Transverse colon (tissue), 4 donors: ENCODE measurements at regions not wholly inside any gene's neighbourhood (a gene's known extent, or its start where the extent isn't known, plus 50 kb on each side); places are given as distances from the start of the nearest gene placed in this dataset.

Experiments used
- DNase-seq: peaks from one replicate; pipeline ENCODE4 v3.0.0-alpha.2; 2019
- H3K27ac ChIP-seq, 4 donors: fragments of 200-600 bp; sonication (generic); 2 replicates each; pipeline ENCODE4 v1.5.1; 2016 to 2018; ENCODE audit warnings: inconsistent platforms in 4 of 4
- H3K27me3 ChIP-seq: fragments of 200-600 bp; sonication (generic); 2 replicates; pipeline ENCODE4 v1.5.1; 2017; ENCODE audit warnings: inconsistent platforms
- H3K36me3 ChIP-seq, 4 donors: fragments of 200-600 bp; sonication (generic); 2 replicates each; pipeline ENCODE4 v1.5.1; 2017 to 2019; ENCODE audit warnings: inconsistent platforms in 4 of 4
- H3K4me1 ChIP-seq, 4 donors: fragments of 200-600 bp; sonication (generic); 2 replicates each; pipeline ENCODE4 v1.5.1; 2017 to 2020; ENCODE audit warnings: inconsistent platforms in 4 of 4
- H3K4me3 ChIP-seq, 4 donors: fragments of 200-600 bp; sonication (generic); 1 replicate in 1 of 4; 2 replicates in 3 of 4; pipeline versions ENCODE4 v1.5.1 to v1.6.1; 2017 to 2019; ENCODE audit warnings: inconsistent platforms in 4 of 4
- H3K9me3 ChIP-seq, 2 donors: fragments of 200-600 bp; sonication (generic); 2 replicates each; pipeline ENCODE4 v1.5.1; 2017 to 2019; ENCODE audit warnings: inconsistent platforms in 2 of 2
- EP300 ChIP-seq: sonication (generic); formaldehyde crosslinking; IDR thresholded peaks from one replicate; pipeline ENCODE4 v1.6.1; 2017; ENCODE audit warnings: antibody characterized with exemption, low read depth
- POLR2A ChIP-seq: fragments of 450-650 bp; IDR thresholded peaks from one replicate; pipeline ENCODE4 v1.6.1; 2016; ENCODE audit warnings: antibody characterized with exemption, mild to moderate bottlenecking, moderate library complexity
- POLR2AphosphoS5 ChIP-seq, 3 donors: sonication (generic); formaldehyde crosslinking; IDR thresholded peaks; one replicate each; pipeline ENCODE4 v1.6.1; 2016; ENCODE audit warnings: antibody characterized with exemption in 3 of 3
- WGBS, 2 donors: methylation state at CpG; one replicate each; pipeline ENCODE4 v1.1.5; 2018; ENCODE audit warnings: low coverage in 1 of 2; 5-methylcytosine and 5-hydroxymethylcytosine counted together
- in situ Hi-C, 4 donors: fragments of 200-750 bp; cut with MboI; loops; one replicate each; pipeline versions ENCODE4 v1.15.0 to v1.15.1; 2017; ENCODE audit warnings: low sequenced_read_pairs in 3 of 4, low pct_ligation_motif_present in 1 of 4, low pct_unique_long_range_greater_than_20kb in 1 of 4
- intact Hi-C: fragments of 100-400 bp; cut with DNase I; formaldehyde crosslinking; loops from one replicate; pipeline ENCODE4 v1.15.1; 2023; ENCODE audit warnings: low total_unique reads
- TF ChIP-seq, protein P1 (sequence below), 5 experiments: fragments of 200-600 bp in 3 of 5; fragments of 450-650 bp in 2 of 5; sonication (generic) in 3 of 5; IDR thresholded peaks; 1 replicate in 2 of 5; 2 replicates in 3 of 5; pipeline ENCODE4 v1.5.1; 2016 to 2017; ENCODE audit warnings: antibody characterized with exemption in 5 of 5, inconsistent platforms in 3 of 5, mild to moderate bottlenecking in 2 of 5, moderate library complexity in 1 of 5

DNA sequence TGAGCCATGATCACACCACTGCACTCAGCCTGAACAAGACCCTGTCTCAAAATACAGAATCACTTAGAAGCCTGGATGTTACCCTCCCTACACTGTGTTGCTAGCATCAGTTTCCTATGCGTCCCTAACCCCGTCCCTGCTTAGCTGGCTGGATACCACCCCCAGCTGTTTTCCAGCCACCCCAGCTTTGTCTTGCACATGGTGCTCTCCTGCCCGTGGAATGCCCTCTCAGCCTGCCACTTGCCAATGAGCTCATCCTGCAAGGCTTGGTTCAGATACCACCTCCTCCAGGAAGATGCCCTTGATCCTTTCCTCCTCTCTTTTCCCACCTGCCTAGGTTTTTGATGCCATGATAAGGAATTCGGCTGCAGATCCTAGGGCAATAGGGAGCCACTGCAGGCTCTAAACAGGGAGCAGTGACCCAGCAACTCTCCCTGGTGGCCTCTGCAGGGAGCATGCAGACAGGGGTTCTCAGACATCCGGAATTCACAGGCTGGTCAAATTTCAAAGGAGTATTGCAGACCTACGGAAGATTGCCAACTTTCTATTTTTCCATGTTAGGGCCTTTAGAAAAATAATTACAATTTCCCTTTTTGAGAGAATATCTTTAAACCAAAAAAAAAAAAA is 52.7 kb upstream of the WNT7B start:
- Histone ChIP-seq H3K4me3 (no peak overlapping the region), H3K36me3 (no peaks in the 10 kb centered on the region), H3K27ac (no peak overlapping the region), H3K27me3 (no peaks in the 10 kb centered on the region), H3K4me1 (peaks cover 7 to 14% (median 13%) of the 10 kb centered on the region in 4 donors), H3K9me3 (no peaks in the 10 kb centered on the region)
- intact Hi-C loops (no loop called here), in situ Hi-C loops (no loop called here)
- WGBS, 2 donors, result 88 to 90% methylated on average over 5 to 6 of the region's 6 CpGs
- no peak for TF ChIP-seq EP300
- TF ChIP-seq, protein P1, sequence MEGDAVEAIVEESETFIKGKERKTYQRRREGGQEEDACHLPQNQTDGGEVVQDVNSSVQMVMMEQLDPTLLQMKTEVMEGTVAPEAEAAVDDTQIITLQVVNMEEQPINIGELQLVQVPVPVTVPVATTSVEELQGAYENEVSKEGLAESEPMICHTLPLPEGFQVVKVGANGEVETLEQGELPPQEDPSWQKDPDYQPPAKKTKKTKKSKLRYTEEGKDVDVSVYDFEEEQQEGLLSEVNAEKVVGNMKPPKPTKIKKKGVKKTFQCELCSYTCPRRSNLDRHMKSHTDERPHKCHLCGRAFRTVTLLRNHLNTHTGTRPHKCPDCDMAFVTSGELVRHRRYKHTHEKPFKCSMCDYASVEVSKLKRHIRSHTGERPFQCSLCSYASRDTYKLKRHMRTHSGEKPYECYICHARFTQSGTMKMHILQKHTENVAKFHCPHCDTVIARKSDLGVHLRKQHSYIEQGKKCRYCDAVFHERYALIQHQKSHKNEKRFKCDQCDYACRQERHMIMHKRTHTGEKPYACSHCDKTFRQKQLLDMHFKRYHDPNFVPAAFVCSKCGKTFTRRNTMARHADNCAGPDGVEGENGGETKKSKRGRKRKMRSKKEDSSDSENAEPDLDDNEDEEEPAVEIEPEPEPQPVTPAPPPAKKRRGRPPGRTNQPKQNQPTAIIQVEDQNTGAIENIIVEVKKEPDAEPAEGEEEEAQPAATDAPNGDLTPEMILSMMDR (IDR thresholded peaks at IDR 0.05), result no peak
- no peak for TF ChIP-seq POLR2AphosphoS5 (IDR thresholded peaks at IDR 0.05)
- TF ChIP-seq POLR2A, result no peak
- DNase-seq, result no peak

DNA sequence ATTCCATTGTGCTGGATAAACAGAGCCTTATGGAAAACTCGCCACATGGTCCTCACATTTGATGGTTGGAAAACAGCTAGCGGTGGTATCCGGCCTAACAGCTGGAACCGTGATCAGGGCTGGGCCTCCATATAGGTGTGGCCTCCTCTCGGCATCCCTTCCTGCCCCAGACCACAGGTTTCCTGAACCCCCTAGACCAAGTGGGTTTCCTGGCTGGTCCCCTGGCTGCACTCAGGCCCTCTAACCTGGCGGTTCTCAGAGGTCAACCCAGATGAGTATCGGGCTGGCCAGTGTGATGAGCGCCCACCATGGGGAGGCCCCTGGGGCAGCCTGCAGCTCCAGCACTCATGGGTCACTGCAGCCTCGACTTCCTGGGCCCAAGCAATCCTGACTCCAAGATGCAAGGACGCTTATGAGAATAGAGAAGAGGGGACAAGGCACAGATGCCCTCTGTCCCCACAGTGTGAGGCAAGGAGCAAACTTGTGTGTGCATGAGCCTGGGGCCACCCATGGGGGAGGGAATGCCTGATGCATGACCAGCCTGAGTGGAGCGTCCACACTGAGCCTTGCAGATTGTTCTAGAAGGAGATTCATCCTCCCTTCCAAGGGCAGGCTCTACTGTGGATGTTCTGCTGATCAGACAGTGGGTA is 53.4 kb upstream of the WNT7B start:
- DNase-seq, result no peak
- no peak for TF ChIP-seq POLR2A
- TF ChIP-seq POLR2AphosphoS5 (IDR thresholded peaks at IDR 0.05), result no peak
- TF ChIP-seq, protein P1 (IDR thresholded peaks at IDR 0.05), result no peak
- no peak for TF ChIP-seq EP300
- no peak overlapping the region for H3K4me3 ChIP-seq
- H3K27me3 ChIP-seq, result no peaks in the 10 kb centered on the region
- no peak overlapping the region for H3K27ac ChIP-seq
- intact Hi-C loops (no loop called here), in situ Hi-C loops (no loop called here)
- H3K36me3 ChIP-seq, result no peaks in the 10 kb centered on the region
- WGBS, 2 donors, result 83 to 90% methylated on average over 2 to 11 of the region's 11 CpGs
- no peaks in the 10 kb centered on the region for H3K9me3 ChIP-seq
- H3K4me1 ChIP-seq, result peaks cover 7 to 21% (median 20%) of the 10 kb centered on the region in 4 donors

DNA sequence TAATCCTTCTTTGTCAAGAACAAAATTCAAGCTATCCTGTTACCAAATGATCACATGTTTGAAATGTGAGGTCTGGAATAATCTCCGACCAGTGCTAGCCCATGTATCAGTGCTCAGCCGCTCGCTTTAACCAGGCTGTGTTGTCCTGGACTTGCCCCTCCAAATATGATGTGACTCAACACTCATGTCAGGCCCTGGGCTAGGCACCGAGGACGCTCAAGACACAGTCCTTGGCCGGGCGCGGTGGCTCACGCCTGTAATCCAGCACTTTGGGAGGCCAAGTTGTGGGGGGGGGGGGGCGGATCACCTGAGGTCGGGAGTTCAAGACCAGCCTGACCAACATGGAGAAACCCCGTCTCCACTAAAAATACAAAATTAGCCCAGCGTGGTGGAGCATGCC is 54.1 kb upstream of the WNT7B start:
- Histone ChIP-seq H3K9me3 (no peaks in the 10 kb centered on the region), H3K27ac (no peak overlapping the region), H3K36me3 (no peaks in the 10 kb centered on the region), H3K4me3 (no peak overlapping the region), H3K27me3 (no peaks in the 10 kb centered on the region), H3K4me1 (peaks cover 7 to 21% (median 20%) of the 10 kb centered on the region in 4 donors)
- in situ Hi-C loops, result no loop called here
- 94 to 98% methylated on average over 3 to 13 of the region's 13 CpGs for WGBS, 2 donors
- intact Hi-C loops, result no loop called here
- no peak for DNase-seq
- TF ChIP-seq POLR2AphosphoS5 (IDR thresholded peaks at IDR 0.05) (no peak), EP300 (no peak), POLR2A (no peak)
- TF ChIP-seq, protein P1 (IDR thresholded peaks at IDR 0.05), result no peak

DNA sequence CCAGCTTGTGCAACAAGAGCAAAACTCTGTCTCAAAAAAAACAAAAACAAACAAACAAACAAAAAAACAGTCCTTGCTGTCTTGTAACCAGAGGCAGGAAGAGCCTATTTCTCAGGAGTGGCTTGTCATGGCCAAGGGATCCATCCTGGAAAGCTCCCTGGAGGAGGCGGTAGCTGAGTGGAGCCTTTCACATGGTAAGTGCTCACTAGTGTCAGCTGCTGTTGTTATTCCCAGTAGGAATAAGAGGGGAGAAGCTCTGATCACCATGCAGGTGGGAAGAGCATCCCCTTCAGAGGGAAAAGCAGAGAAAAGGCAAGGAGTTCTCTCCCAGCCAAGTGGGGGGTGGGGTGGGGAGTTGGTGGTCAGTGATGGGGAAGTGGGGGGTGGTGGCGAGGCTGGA is 54.6 kb upstream of the WNT7B start:
- intact Hi-C loops (no loop called here), in situ Hi-C loops (no loop called here)
- TF ChIP-seq POLR2AphosphoS5 (IDR thresholded peaks at IDR 0.05) (no peak), EP300 (no peak), POLR2A (no peak)
- TF ChIP-seq, protein P1 (IDR thresholded peaks at IDR 0.05), result no peak
- H3K36me3 ChIP-seq, result no peaks in the 10 kb centered on the region
- H3K9me3 ChIP-seq, result no peaks in the 10 kb centered on the region
- no peak overlapping the region for H3K4me3 ChIP-seq
- H3K4me1 ChIP-seq, result peaks cover 5 to 25% (median 20%) of the 10 kb centered on the region in 4 donors
- no peak for DNase-seq
- 82 to 83% methylated on average over 1 to 2 of the region's 2 CpGs for WGBS, 2 donors
- no peak overlapping the region for H3K27ac ChIP-seq
- H3K27me3 ChIP-seq, result no peaks in the 10 kb centered on the region
